ENCODE measurements at regions not wholly inside any gene's neighbourhood (a gene's known extent, or its start where the extent isn't known, plus 50 kb on each side); places are given as distances from the start of the nearest gene placed in this dataset.
"Not testable (repeated sequence)": the region's sequence is repeated elsewhere in the genome, so short reads cannot be mapped to it uniquely, and the experiment has no call there.

DNA sequence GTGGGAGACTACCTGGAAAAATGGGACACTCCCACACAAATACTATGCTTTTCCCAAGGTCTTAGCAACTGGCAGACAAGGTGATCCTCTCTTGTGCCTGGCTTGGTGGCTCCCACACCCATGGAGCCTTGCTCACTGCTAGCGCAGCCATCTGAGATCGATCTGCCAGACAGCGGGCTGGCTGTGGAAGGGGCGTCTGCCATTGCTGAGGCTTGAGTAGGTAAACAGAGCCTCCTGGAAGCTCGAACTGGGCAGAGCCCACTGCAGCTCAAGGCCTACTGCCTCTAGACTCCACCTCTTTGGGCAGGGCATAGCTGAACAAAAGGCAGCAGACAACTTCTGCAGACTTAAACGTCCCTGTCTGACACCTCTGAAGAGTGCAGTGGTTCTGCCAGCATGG is 360.3 kb upstream of the EPHA3 start:
- H3K27me3 Mint-ChIP-seq; H3K27ac Mint-ChIP-seq; ATAC-seq; DNase-seq; H3K9me3 Mint-ChIP-seq; H3K4me3 Mint-ChIP-seq; H3K36me3 Mint-ChIP-seq (ENCODE audit: low read depth); H3K4me1 Mint-ChIP-seq: not testable (repeated sequence)

DNA sequence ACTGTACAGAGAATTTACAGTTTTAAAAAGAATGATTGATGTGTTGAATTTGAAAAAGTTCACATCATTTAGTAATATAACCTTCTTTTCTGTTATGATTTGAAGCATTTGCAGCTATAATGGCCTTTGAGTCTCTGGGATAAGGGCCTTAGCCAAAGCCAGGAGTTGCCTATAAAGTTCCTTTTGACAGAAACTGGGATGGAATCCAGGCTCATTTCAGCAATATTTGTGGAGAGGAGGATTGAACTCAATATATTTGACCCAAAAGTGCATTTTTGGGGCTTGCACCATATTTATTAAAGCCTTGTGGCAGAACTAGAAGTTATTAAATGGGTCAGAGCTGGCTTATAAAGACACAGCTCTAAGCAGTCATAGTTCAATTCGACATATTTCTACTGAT is 348.7 kb upstream of the EPHA3 start:
- peaks cover 16% of the 10 kb centered on the region for H3K9me3 Mint-ChIP-seq
- H3K27ac Mint-ChIP-seq, result no peak overlapping the region
- no peaks in the 10 kb centered on the region for H3K36me3 Mint-ChIP-seq (ENCODE audit: low read depth)
- H3K27me3 Mint-ChIP-seq, result no peaks in the 10 kb centered on the region
- DNase-seq (no peak), ATAC-seq (no peak)
- no peaks in the 10 kb centered on the region for H3K4me1 Mint-ChIP-seq
- no peak overlapping the region for H3K4me3 Mint-ChIP-seq

DNA sequence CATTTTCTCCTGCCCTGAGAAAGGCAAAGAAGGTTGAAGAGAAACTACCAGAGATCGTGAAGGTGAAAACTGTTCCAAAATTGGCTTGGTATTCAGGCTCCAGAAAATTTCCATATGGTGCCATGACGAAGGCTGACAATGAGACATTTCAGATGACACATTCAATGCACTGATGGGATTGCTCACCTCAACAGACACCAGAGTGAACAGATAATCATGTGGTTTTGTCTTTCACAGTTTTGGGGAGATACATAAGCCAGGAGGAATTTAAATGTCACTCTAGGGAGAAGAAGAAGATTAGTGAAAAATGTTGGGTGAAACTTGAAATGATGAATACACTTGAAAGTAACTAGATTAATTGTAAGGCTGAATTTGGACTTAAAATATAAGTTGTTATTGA is 339.7 kb upstream of the EPHA3 start:
- DNase-seq (no peak), ATAC-seq (no peak)
- Mint-ChIP-seq H3K4me1 (no peaks in the 10 kb centered on the region), H3K27ac (no peak overlapping the region), H3K36me3 (ENCODE audit: low read depth) (no peaks in the 10 kb centered on the region), H3K9me3 (peaks cover 22% of the 10 kb centered on the region), H3K4me3 (no peak overlapping the region), H3K27me3 (no peaks in the 10 kb centered on the region)

DNA sequence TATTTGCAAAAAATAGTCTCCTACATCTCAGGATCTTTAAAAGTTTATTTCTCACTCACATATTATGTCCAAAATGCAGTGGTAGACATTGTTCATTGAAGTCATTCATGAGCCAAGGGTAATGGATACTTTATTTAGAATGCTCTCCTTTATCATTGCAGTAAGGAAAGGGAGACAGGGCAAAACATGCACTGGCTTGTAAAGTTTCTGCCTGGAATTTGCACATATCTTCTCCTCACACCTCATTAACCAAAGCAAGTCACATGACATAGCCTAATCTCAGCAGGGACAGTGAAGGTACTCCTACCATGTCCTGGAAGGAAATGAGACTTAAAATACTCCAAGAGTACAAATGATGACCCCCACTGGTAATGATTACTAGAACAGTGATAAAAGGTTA is 333.7 kb upstream of the EPHA3 start:
- Mint-ChIP-seq H3K9me3 (peaks cover 18% of the 10 kb centered on the region), H3K27ac (no peak overlapping the region), H3K27me3 (no peaks in the 10 kb centered on the region), H3K4me3 (no peak overlapping the region), H3K36me3 (ENCODE audit: low read depth) (no peaks in the 10 kb centered on the region), H3K4me1 (no peaks in the 10 kb centered on the region)
- ATAC-seq (no peak), DNase-seq (no peak)

DNA sequence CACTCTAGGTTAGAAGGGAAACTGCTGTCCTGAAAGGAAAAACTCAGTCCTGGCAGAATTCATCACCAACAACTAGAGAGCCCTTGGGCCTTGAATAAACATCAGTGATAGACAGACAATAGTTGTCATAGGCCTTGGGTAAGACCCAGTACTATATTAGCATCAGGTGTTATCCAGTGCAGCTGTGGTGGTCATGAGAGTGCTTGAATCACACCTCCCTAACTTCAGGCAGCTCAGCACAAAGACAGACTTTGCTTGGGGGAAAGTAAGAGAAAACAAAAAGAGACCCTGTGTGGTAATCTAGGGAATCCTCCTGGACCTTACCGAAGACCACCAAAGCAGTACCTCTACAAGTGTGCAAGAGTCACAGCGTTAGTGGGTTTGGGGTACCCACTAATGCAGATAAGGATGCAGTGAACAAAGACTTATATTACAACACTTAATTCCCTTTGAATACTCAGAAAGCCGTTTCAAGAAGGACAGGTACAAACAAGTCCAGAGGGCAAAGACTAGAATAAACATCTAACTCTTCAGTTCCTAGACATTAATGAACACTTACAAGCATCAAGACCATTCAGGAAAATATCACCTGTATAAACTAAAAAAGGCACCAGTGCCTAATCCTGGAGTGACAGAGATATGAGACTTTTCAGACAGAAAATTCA is 332.3 kb upstream of the EPHA3 start:
- H3K27me3 Mint-ChIP-seq, result no peaks in the 10 kb centered on the region
- ATAC-seq, result no peak
- no peak overlapping the region for H3K4me3 Mint-ChIP-seq
- H3K9me3 Mint-ChIP-seq, result peaks cover 9% of the 10 kb centered on the region
- H3K27ac Mint-ChIP-seq, result no peak overlapping the region
- DNase-seq, result no peak
- no peaks in the 10 kb centered on the region for H3K4me1 Mint-ChIP-seq
- no peaks in the 10 kb centered on the region for H3K36me3 Mint-ChIP-seq (ENCODE audit: low read depth)

DNA sequence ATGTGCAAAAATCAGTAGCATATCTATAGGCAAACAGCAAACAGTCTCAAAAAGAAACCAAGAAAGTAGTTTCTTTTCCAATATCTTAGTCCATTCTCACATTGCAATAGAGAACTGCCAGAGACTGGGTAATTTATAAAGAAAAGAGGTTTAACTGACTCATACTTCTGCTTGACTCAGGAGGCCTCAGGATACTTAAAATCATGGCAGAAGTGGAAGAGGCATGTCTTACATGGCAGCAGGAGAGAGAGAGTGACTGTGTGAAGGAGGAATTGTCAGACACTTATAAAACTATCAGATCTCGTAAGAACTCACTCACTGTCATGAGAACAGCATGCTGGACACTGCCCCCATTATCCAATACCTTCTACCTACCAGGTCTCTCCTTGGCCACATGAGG is 327.9 kb upstream of the EPHA3 start:
- H3K27me3 Mint-ChIP-seq, result no peaks in the 10 kb centered on the region
- H3K27ac Mint-ChIP-seq, result no peak overlapping the region
- ATAC-seq, result no peak
- H3K4me1 Mint-ChIP-seq, result no peaks in the 10 kb centered on the region
- no peak overlapping the region for H3K4me3 Mint-ChIP-seq
- H3K36me3 Mint-ChIP-seq (ENCODE audit: low read depth), result no peaks in the 10 kb centered on the region
- no peak for DNase-seq
- H3K9me3 Mint-ChIP-seq, result peaks cover 16% of the 10 kb centered on the region

DNA sequence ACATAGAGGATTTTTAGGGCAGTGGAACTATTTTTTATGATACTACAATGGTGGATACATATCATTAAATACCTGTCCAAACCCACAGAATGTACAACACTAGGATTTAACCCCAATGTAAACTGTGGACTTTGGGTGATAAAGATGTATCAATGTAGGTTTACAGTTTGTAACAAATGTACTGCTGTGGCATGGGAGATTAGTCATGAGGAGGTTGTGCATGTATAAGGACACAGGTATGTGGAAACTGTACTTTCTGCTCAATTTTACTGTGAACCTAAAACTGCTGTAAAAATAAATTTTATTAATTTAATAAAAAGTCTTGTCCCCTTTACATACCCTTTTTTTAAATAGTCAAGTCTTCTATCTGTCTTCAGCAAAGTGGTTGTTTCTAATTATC is 322.5 kb upstream of the EPHA3 start:
- Mint-ChIP-seq H3K4me3 (no peak overlapping the region), H3K27ac (no peak overlapping the region), H3K9me3 (peaks cover 20% of the 10 kb centered on the region), H3K27me3 (no peaks in the 10 kb centered on the region), H3K36me3 (ENCODE audit: low read depth) (no peaks in the 10 kb centered on the region), H3K4me1 (no peaks in the 10 kb centered on the region)
- ATAC-seq (no peak), DNase-seq (no peak)

DNA sequence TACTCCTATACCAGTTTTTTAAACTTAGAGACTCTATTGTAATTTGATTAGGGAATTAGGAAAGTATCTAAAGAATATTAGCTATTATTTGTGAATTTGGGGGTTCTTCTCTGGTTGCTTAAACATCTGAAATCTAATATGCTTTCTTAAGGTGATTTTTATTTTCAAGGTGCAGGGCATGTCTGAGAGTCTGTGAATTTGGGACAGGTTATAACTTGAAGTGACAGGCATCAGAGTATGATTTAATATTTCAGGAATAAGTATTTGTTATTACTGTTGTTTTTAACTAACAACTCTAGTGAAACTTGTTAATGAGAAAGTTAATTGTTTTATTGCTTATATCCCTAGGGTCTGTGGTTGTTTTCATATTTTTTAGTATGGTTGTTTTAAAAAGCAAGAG is 321.6 kb upstream of the EPHA3 start:
- DNase-seq (no peak), ATAC-seq (no peak)
- H3K27me3 Mint-ChIP-seq, result no peaks in the 10 kb centered on the region
- H3K36me3 Mint-ChIP-seq (ENCODE audit: low read depth), result no peaks in the 10 kb centered on the region
- H3K4me3 Mint-ChIP-seq, result no peak overlapping the region
- H3K9me3 Mint-ChIP-seq, result peaks cover 23% of the 10 kb centered on the region
- no peaks in the 10 kb centered on the region for H3K4me1 Mint-ChIP-seq
- no peak overlapping the region for H3K27ac Mint-ChIP-seq

DNA sequence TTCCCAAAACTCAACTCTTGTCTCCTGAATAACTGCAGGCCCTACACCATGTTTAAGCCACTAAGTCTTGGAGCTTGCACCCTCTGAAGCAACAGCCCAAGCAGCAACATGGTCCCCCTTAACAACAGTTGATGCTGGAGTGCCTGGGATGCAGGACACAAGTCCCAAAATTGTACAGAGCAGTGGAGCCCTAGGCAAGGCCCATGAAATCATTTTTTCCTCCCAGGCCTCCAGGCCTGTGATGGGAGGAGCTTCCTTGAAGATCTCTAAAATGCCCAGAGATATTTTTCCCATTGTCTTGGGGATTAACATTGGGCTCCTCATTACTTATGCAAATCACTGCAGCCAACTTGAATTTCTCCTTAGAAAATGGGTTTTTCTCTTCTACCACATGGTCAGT is 311.9 kb upstream of the EPHA3 start:
- no peak for DNase-seq
- no peak for ATAC-seq
- H3K4me1 Mint-ChIP-seq, result no peaks in the 10 kb centered on the region
- H3K4me3 Mint-ChIP-seq, result no peak overlapping the region
- H3K9me3 Mint-ChIP-seq, result peaks cover 34% of the 10 kb centered on the region
- H3K36me3 Mint-ChIP-seq (ENCODE audit: low read depth), result no peaks in the 10 kb centered on the region
- no peak overlapping the region for H3K27ac Mint-ChIP-seq
- no peaks in the 10 kb centered on the region for H3K27me3 Mint-ChIP-seq

DNA sequence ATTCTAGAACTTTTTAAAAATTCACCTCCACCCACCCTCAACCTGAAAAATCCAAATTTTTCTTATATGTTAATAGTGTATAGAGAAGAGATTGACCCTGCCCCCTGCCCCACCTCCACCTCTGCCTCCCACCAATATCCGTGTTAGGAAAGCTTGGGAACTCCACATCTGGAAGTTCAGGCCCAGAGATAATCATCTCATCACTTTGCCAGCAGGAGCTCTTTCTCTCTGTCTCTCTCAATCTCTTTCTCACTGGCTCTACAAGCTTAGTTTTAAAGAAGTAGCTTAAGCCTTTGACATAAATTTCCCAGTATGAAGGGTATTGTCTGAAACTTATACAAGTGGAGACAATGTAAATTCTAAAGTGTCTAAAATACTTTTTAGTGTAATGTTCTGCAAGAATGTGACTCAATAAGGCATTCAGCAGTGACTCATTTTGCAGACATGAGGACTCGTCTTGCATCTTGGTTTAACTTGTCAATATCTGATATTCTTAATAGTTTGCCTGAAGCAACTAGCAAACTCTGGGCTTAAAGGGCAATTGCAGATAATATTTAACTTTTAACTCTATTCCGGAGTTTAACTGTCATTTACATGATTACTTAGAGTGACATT is 299.8 kb upstream of the EPHA3 start:
- peaks cover 5% of the 10 kb centered on the region for H3K9me3 Mint-ChIP-seq
- no peak overlapping the region for H3K4me3 Mint-ChIP-seq
- H3K27me3 Mint-ChIP-seq, result no peaks in the 10 kb centered on the region
- no peaks in the 10 kb centered on the region for H3K4me1 Mint-ChIP-seq
- no peaks in the 10 kb centered on the region for H3K36me3 Mint-ChIP-seq (ENCODE audit: low read depth)
- DNase-seq (no peak), ATAC-seq (no peak)
- H3K27ac Mint-ChIP-seq, result no peak overlapping the region

DNA sequence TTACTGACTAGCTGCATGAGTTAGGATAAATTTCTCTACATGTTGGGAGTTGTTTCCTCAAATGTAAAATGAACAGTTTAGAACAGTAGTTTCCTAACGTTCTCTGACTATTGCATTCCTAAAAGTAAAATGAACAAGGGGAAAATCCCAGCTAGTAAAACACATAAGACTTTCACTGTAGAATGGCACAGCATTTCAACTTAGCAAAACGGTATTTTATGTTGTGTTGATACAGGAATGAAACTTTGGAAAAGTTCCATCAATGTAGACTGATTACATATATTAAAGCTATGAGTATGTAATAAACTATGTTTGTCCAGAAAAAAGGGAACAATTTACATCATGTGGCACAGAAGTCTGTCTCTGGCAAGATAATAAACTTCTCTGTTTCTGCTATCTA is 297.4 kb upstream of the EPHA3 start:
- Mint-ChIP-seq H3K27ac (no peak overlapping the region), H3K9me3 (peaks cover 5% of the 10 kb centered on the region), H3K36me3 (ENCODE audit: low read depth) (no peaks in the 10 kb centered on the region), H3K4me1 (no peaks in the 10 kb centered on the region), H3K4me3 (no peak overlapping the region), H3K27me3 (no peaks in the 10 kb centered on the region)
- ATAC-seq (no peak), DNase-seq (no peak)

DNA sequence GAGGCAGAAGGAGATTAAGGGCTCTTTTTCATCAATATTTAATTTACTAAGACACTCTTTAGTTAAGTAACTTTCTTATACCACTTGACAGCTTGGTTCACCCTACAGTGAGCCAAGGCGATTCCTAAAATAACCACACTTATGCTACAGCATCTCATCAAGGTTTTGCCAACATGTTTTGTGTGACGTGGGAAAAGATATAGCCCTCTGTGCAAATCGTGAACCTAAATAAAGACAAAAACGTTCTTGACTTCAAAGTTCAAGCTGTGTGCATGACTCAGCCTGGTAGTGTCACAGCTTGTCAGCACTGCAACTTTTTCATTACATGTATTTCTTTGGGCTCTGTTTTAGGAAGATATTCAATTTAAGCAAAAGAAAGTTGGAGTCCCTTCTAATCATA is 297.0 kb upstream of the EPHA3 start:
- H3K27ac Mint-ChIP-seq, result no peak overlapping the region
- peaks cover 5% of the 10 kb centered on the region for H3K9me3 Mint-ChIP-seq
- H3K27me3 Mint-ChIP-seq, result no peaks in the 10 kb centered on the region
- DNase-seq, result no peak
- no peak overlapping the region for H3K4me3 Mint-ChIP-seq
- H3K4me1 Mint-ChIP-seq, result no peaks in the 10 kb centered on the region
- H3K36me3 Mint-ChIP-seq (ENCODE audit: low read depth), result no peaks in the 10 kb centered on the region
- ATAC-seq, result no peak

DNA sequence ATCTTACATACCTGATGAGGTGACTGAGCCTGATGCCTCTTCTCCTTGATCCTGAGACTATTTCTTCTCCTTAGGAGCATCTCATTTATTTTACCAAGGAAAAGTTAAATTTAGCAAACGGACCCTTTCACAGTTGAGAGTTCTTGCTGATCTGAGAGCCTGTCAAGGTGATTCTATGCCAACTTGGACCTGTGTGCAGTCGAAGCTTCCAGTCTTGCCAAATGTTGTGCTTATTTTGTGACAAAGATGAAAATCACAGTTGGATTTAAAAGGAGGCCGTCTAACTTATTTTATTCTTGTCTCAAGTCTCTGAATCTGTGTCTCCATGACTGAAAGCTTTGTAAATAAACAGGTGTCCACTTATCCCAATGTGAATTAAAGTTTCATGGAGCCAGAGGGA is 296.3 kb upstream of the EPHA3 start:
- no peak overlapping the region for H3K4me3 Mint-ChIP-seq

DNA sequence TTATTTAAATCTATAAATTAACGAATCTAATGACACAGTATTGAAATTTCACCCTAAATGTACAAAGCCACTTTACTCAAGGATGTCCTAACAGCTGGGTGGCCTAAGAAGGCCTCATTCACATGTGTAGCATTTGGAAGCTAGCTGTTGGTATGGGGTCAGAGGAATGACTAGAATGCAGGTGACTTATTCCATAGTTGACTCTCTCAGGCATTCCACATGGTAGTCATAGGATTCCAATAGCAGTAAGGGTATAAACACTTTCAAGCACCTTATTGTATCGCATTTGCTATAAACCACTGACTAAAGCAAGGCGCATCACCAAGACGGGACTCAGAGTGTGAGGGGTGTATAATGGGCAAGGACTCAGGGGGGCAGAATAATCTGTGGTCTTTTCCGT is 294.8 kb upstream of the EPHA3 start:
- H3K36me3 Mint-ChIP-seq (ENCODE audit: low read depth), result no peaks in the 10 kb centered on the region
- ATAC-seq, result no peak
- H3K9me3 Mint-ChIP-seq, result peaks cover 5% of the 10 kb centered on the region
- no peak overlapping the region for H3K4me3 Mint-ChIP-seq
- H3K4me1 Mint-ChIP-seq, result no peaks in the 10 kb centered on the region
- H3K27ac Mint-ChIP-seq, result no peak overlapping the region
- no peaks in the 10 kb centered on the region for H3K27me3 Mint-ChIP-seq
- no peak for DNase-seq

More for the DNA sequence above, 296.3 kb upstream of the EPHA3 start:
- H3K9me3 Mint-ChIP-seq, result peaks cover 5% of the 10 kb centered on the region
- DNase-seq (no peak), ATAC-seq (no peak)
- no peak overlapping the region for H3K27ac Mint-ChIP-seq
- no peaks in the 10 kb centered on the region for H3K36me3 Mint-ChIP-seq (ENCODE audit: low read depth)
- H3K27me3 Mint-ChIP-seq, result no peaks in the 10 kb centered on the region
- no peaks in the 10 kb centered on the region for H3K4me1 Mint-ChIP-seq

DNA sequence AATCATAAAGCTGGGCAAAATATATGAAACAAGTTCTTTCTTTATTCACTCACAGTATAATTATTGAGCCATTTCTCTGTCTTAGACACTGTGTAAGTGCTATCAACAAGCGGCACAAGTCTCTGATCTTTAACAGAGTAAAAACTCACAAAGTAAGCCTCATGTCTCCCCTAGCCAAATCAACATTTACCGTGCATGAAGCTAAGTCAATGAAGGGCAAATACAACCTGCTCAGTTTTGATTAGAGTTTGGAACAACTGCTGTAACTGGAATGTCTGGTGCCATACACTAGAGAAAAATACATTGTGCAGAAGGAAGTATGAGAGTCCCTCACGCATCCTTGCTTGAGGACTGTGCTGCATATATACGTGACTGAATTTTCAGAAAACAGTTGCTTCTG is 291.0 kb upstream of the EPHA3 start:
- ATAC-seq, result no peak
- Mint-ChIP-seq H3K9me3 (no peaks in the 10 kb centered on the region), H3K4me3 (no peak overlapping the region), H3K36me3 (ENCODE audit: low read depth) (no peaks in the 10 kb centered on the region), H3K27ac (no peak overlapping the region), H3K4me1 (no peaks in the 10 kb centered on the region), H3K27me3 (no peaks in the 10 kb centered on the region)
- no peak for DNase-seq
